PC-9 (cell line): ENCODE measurements at regions not wholly inside any gene's neighbourhood (a gene's known extent, or its start where the extent isn't known, plus 50 kb on each side); places are given as distances from the start of the nearest gene placed in this dataset.

Source experiments
- BruUV-seq: library from RNA; stranded (reverse); fragments of 400-500 nt; replicated peaks from 2 replicates; lab custom pipeline; 2021; lab: Mats Ljungman, UMichigan
- CTCF ChIA-PET: fragments of 300-600 bp; sonication (Branson Sonifier 250); formaldehyde crosslinking; loops from one replicate; lab custom pipeline; 2022; ENCODE audit warnings: antibody characterized with exemption; lab: Charles Lee
- POLR2A ChIA-PET: fragments of 300-600 bp; sonication (Branson Sonifier 250); formaldehyde crosslinking; loops from one replicate; lab custom pipeline; 2022; ENCODE audit warnings: antibody characterized with exemption; ENCODE audit not compliant: unreplicated experiment; lab: Charles Lee
- DNase-seq, 2 experiments: peaks; one replicate each; pipeline versions ENCODE4 v3.0.0 to v3.0.0-alpha.2; 2015 to 2022; ENCODE audit warnings: mixed read lengths in 1 of 2
- H2AFZ ChIP-seq: fragments of 200-600 bp; sonication (generic); 2 replicates; pipeline ENCODE4 v1.8.1; 2017; ENCODE audit warnings: antibody characterized with exemption
- H3F3A ChIP-seq: fragments of 200-600 bp; sonication (generic); 2 replicates; pipeline ENCODE4 v1.8.1; 2017; ENCODE audit warnings: antibody characterized with exemption, mild to moderate bottlenecking, low read depth; ENCODE audit not compliant: insufficient read depth
- H3K27ac ChIP-seq: fragments of 200-600 bp; sonication (generic); 2 replicates; pipeline ENCODE4 v1.6.1; 2016; ENCODE audit warnings: mixed run types
- H3K27me3 ChIP-seq: fragments of 200-600 bp; sonication (generic); 2 replicates; pipeline ENCODE4 v1.6.1; 2016; ENCODE audit warnings: low read depth, mixed run types; ENCODE audit not compliant: insufficient read depth
- H3K36me3 ChIP-seq: fragments of 200-600 bp; sonication (generic); 2 replicates; pipeline ENCODE4 v1.6.1; 2016; ENCODE audit warnings: low read depth, mixed run types
- H3K4me1 ChIP-seq: fragments of 200-600 bp; sonication (generic); replicated peaks from 2 replicates; pipeline ENCODE4 v1.6.1; 2016; ENCODE audit warnings: mixed run types; ENCODE audit not compliant: insufficient read depth
- H3K4me2 ChIP-seq: fragments of 200-600 bp; sonication (generic); 2 replicates; pipeline ENCODE4 v1.6.1; 2017; ENCODE audit warnings: mixed run types
- H3K4me3 ChIP-seq: fragments of 200-600 bp; sonication (generic); 2 replicates; pipeline ENCODE4 v1.6.1; 2016; ENCODE audit warnings: mixed run types
- H3K79me2 ChIP-seq: fragments of 200-600 bp; sonication (generic); 2 replicates; pipeline ENCODE4 v1.6.1; 2017; ENCODE audit warnings: low read depth, mixed run types
- H3K9me2 ChIP-seq: fragments of 200-600 bp; sonication (generic); 2 replicates; pipeline ENCODE4 v1.8.1; 2017; ENCODE audit warnings: mild to moderate bottlenecking; ENCODE audit not compliant: insufficient read depth
- H3K9me3 ChIP-seq: fragments of 200-600 bp; sonication (generic); 2 replicates; pipeline ENCODE4 v1.8.1; 2016; ENCODE audit warnings: low read depth; ENCODE audit not compliant: insufficient read depth
- H4K20me1 ChIP-seq: fragments of 200-600 bp; sonication (generic); 2 replicates; pipeline ENCODE4 v1.8.1; 2017; ENCODE audit not compliant: insufficient read depth
- CTCF ChIP-seq: fragments of 200-600 bp; sonication (generic); conservative IDR thresholded peaks from 2 replicates; pipeline ENCODE4 v1.6.1; 2017; ENCODE audit warnings: mixed run types, antibody characterized with exemption, mild to moderate bottlenecking, moderate library complexity
- EZH2 ChIP-seq: fragments of 200-600 bp; sonication (generic); IDR thresholded peaks from 2 replicates; pipeline ENCODE4 v1.8.0; 2017; ENCODE audit warnings: antibody characterized with exemption, low read depth
- intact Hi-C: fragments of 100-400 bp; cut with micrococcal nuclease; formaldehyde crosslinking; loops from one replicate; pipeline ENCODE4 v1.10.0; 2022; ENCODE audit not compliant: unreplicated experiment

GRCh38 chr17:30590081-30590733 is 113.0 kb downstream of the GOSR1 start:
- Histone ChIP-seq H4K20me1 (no peaks in the 10 kb centered on the region), H3K79me2 (no peaks in the 10 kb centered on the region), H3K27me3 (no peaks in the 10 kb centered on the region), H3K9me2 (no peaks in the 10 kb centered on the region), H3K36me3 (no peaks in the 10 kb centered on the region), H3F3A (no peaks in the 10 kb centered on the region), H3K4me1 (no peaks in the 10 kb centered on the region), H3K9me3 (peaks cover 3% of the 10 kb centered on the region; the same call in 1 of the 2 replicates), H3K4me3 (no peak overlapping the region), H3K4me2 (no peak overlapping the region), H2AFZ (no peak overlapping the region), H3K27ac (no peak overlapping the region)
- TF ChIP-seq EZH2 (no peak), CTCF (no peak)
- POLR2A ChIA-PET = no interaction called here
- DNase-seq = no peak
- CTCF ChIA-PET = no interaction called here
- intact Hi-C loops = no loop called here
- no TSS peak for BruUV-seq

- no peaks in the 10 kb centered on the region for H3K4me1 ChIP-seq
- H3K9me3 ChIP-seq = peaks cover 3% of the 10 kb centered on the region; the same call in 1 of the 2 replicates
- H3K4me2 ChIP-seq = no peak overlapping the region
- no peaks in the 10 kb centered on the region for H4K20me1 ChIP-seq
- ChIA-PET CTCF (no interaction called here), POLR2A (no interaction called here)
- no peaks in the 10 kb centered on the region for H3F3A ChIP-seq
- no peaks in the 10 kb centered on the region for H3K36me3 ChIP-seq
- intact Hi-C loops = no loop called here
- no peak for DNase-seq
- BruUV-seq = no TSS peak
- no peak overlapping the region for H2AFZ ChIP-seq
- no peaks in the 10 kb centered on the region for H3K9me2 ChIP-seq
- H3K4me3 ChIP-seq = no peak overlapping the region
- H3K27me3 ChIP-seq = no peaks in the 10 kb centered on the region
- no peaks in the 10 kb centered on the region for H3K79me2 ChIP-seq
- TF ChIP-seq CTCF (no peak), EZH2 (no peak)
- no peak overlapping the region for H3K27ac ChIP-seq
Observed at GRCh38 chr17:30589431-30589830, 112.2 kb downstream of the GOSR1 start.

GRCh38 chr17:30588798-30589247 is 111.6 kb downstream of the GOSR1 start:
- no TSS peak for BruUV-seq
- intact Hi-C loops = no loop called here
- Histone ChIP-seq H3K27me3 (no peaks in the 10 kb centered on the region), H4K20me1 (no peaks in the 10 kb centered on the region), H3K27ac (no peak overlapping the region), H3K9me3 (peaks cover 3% of the 10 kb centered on the region; the same call in 1 of the 2 replicates), H3K9me2 (no peaks in the 10 kb centered on the region), H3K4me3 (no peak overlapping the region), H3K36me3 (no peaks in the 10 kb centered on the region), H3F3A (no peaks in the 10 kb centered on the region), H3K4me2 (no peak overlapping the region), H2AFZ (no peak overlapping the region), H3K79me2 (no peaks in the 10 kb centered on the region), H3K4me1 (no peaks in the 10 kb centered on the region)
- ChIA-PET CTCF (no interaction called here), POLR2A (no interaction called here)
- no peak for DNase-seq
- TF ChIP-seq EZH2 (no peak), CTCF (no peak)
